GM11168 (cell line): ENCODE measurements at regions not wholly inside any gene's neighbourhood (a gene's known extent, or its start where the extent isn't known, plus 50 kb on each side); places are given as distances from the start of the nearest gene placed in this dataset.

Experiments
- in situ Hi-C: fragments of 300-500 bp; cut with MboI; formaldehyde crosslinking; loops from one replicate; pipeline ENCODE4 v1.12.0; 2022; ENCODE audit warnings: low sequenced_read_pairs; ENCODE audit not compliant: unreplicated experiment

- in situ Hi-C loops: no loop called here
Measured at GRCh38 chr13:89704040-89704439, 1643.4 kb upstream of the MIR17HG start.

- in situ Hi-C loops: no loop called here
Measured at GRCh38 chr13:89708013-89708412, 1639.5 kb upstream of the MIR17HG start.

GRCh38 chr13:89721216-89721615 lies 1626.3 kb upstream of the MIR17HG start:
- in situ Hi-C loops: no loop called here

GRCh38 chr13:89726690-89727435 lies 1620.6 kb upstream of the MIR17HG start:
- in situ Hi-C loops: no loop called here

- in situ Hi-C loops: no loop called here
Measured at GRCh38 chr13:89733829-89734228, 1613.7 kb upstream of the MIR17HG start.

- in situ Hi-C loops: no loop called here
Measured at GRCh38 chr13:89737051-89737450, 1610.4 kb upstream of the MIR17HG start.

GRCh38 chr13:89738072-89738471 lies 1609.4 kb upstream of the MIR17HG start:
- in situ Hi-C loops: no loop called here

GRCh38 chr13:89740994-89741685 lies 1606.3 kb upstream of the MIR17HG start:
- in situ Hi-C loops: no loop called here

- in situ Hi-C loops: no loop called here
Measured at GRCh38 chr13:89746554-89746953, 1600.9 kb upstream of the MIR17HG start.

GRCh38 chr13:89748716-89749115 lies 1598.8 kb upstream of the MIR17HG start:
- in situ Hi-C loops: no loop called here

GRCh38 chr13:89749888-89750287 lies 1597.6 kb upstream of the MIR17HG start:
- in situ Hi-C loops: no loop called here

GRCh38 chr13:89750371-89750770 lies 1597.1 kb upstream of the MIR17HG start:
- in situ Hi-C loops: no loop called here

- in situ Hi-C loops: no loop called here
Measured at GRCh38 chr13:89751432-89751930, 1596.0 kb upstream of the MIR17HG start.

- in situ Hi-C loops: no loop called here
Measured at GRCh38 chr13:89752394-89752793, 1595.1 kb upstream of the MIR17HG start.

GRCh38 chr13:89755729-89756492 lies 1591.6 kb upstream of the MIR17HG start:
- in situ Hi-C loops: no loop called here

- in situ Hi-C loops: no loop called here
Measured at GRCh38 chr13:89763005-89763404, 1584.5 kb upstream of the MIR17HG start.

GRCh38 chr13:89783221-89783755 lies 1564.2 kb upstream of the MIR17HG start:
- in situ Hi-C loops: no loop called here

GRCh38 chr13:89784161-89784809 lies 1563.2 kb upstream of the MIR17HG start:
- in situ Hi-C loops: no loop called here

- in situ Hi-C loops: no loop called here
Measured at GRCh38 chr13:89786531-89786930, 1561.0 kb upstream of the MIR17HG start.

GRCh38 chr13:89790696-89791095 lies 1556.8 kb upstream of the MIR17HG start:
- in situ Hi-C loops: no loop called here
